ENCODE measurements at regions not wholly inside any gene's neighbourhood (a gene's known extent, or its start where the extent isn't known, plus 50 kb on each side); places are given as distances from the start of the nearest gene placed in this dataset.

DNA sequence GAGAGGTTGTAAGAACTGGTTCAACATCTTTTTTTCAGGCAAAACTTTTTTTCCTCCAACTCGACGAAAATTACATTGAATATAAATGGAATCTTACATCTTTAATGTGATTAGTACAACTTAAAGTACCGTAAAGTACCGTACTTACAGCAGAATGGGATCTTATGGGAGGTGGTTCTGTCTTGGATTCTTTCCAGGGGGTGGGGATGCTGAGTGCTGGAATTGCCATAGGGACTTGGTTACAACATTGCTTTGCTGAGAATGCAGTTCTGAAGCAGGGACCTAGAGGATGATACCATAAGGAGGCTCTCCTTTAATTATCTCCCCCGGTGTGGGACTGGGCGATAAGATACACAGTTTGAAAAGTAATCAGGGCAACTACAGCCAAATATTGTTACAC, 186.4 kb downstream of the KLF5 start:
- TF ChIP-seq, protein P1, sequence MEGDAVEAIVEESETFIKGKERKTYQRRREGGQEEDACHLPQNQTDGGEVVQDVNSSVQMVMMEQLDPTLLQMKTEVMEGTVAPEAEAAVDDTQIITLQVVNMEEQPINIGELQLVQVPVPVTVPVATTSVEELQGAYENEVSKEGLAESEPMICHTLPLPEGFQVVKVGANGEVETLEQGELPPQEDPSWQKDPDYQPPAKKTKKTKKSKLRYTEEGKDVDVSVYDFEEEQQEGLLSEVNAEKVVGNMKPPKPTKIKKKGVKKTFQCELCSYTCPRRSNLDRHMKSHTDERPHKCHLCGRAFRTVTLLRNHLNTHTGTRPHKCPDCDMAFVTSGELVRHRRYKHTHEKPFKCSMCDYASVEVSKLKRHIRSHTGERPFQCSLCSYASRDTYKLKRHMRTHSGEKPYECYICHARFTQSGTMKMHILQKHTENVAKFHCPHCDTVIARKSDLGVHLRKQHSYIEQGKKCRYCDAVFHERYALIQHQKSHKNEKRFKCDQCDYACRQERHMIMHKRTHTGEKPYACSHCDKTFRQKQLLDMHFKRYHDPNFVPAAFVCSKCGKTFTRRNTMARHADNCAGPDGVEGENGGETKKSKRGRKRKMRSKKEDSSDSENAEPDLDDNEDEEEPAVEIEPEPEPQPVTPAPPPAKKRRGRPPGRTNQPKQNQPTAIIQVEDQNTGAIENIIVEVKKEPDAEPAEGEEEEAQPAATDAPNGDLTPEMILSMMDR (conservative IDR thresholded peaks at IDR 0.05 in 1 of 2, IDR thresholded peaks at IDR 0.05 in 1 of 2; ENCODE audit: extremely low read depth in 1 of 2, insufficient read depth in 1 of 2, low read depth in 1 of 2, low read length in 2 of 2) = no peak
- TF ChIP-seq EZH2 (IDR thresholded peaks at IDR 0.05; ENCODE audit: borderline replicate concordance, low read length) = no peak

All from mammary epithelial cell (primary cell).